Nephron (organoid): ENCODE measurements at regions not wholly inside any gene's neighbourhood (a gene's known extent, or its start where the extent isn't known, plus 50 kb on each side); places are given as distances from the start of the nearest gene placed in this dataset.

Experiments used
- H3K27ac Mint-ChIP-seq, 3 experiments: 2 replicates each; pipeline ENCODE4 v1.8.0; 2020; ENCODE audit warnings: mixed read lengths in 3 of 3, mild to moderate bottlenecking in 2 of 3, moderate library complexity in 1 of 3
- H3K27me3 Mint-ChIP-seq: 2 replicates; pipeline ENCODE4 v1.8.0; 2021; ENCODE audit warnings: low read depth, mild to moderate bottlenecking, moderate library complexity, mixed read lengths
- H3K36me3 Mint-ChIP-seq: 2 replicates; pipeline ENCODE4 v1.8.0; 2020; ENCODE audit warnings: low read depth, mixed read lengths
- H3K4me1 Mint-ChIP-seq: 2 replicates; pipeline ENCODE4 v1.8.0; 2020; ENCODE audit warnings: mixed read lengths
- H3K4me3 Mint-ChIP-seq, 3 experiments: 2 replicates each; pipeline ENCODE4 v1.8.0; 2020; ENCODE audit warnings: mild to moderate bottlenecking in 3 of 3, mixed read lengths in 3 of 3, moderate library complexity in 2 of 3
- H3K9me3 Mint-ChIP-seq: 2 replicates; pipeline ENCODE4 v1.8.0; 2020; ENCODE audit warnings: mixed read lengths
- TF ChIP-seq, protein P1 (sequence below), 3 experiments: fragments of 200-600 bp; sonication (generic); IDR thresholded peaks; one replicate each; pipeline ENCODE4 v1.5.0; 2021; ENCODE audit warnings: antibody characterized with exemption in 3 of 3; ENCODE audit not compliant: unreplicated experiment in 3 of 3

DNA sequence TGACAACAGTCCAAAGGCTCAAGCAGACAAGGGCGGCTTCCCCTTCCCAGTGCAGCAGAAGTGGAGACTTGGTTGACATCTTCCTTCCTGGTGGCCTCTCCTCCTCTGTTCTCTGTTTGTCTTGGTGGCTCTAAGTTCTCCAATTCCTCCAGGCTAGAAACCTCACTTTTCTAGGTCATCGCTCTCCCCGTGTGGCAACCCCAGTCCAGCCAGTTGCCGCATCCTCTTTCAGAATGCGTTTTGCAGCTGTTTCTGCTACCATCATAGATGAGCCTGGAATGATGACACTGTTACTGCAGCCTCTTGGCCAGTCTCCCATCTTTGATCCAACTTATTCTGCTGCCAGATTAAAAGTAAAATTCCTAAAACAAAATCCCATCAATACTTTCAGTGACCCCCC, 201.5 kb downstream of the TRIM29 start:
- H3K4me1 Mint-ChIP-seq: peaks cover 20% of the 10 kb centered on the region
- H3K27ac Mint-ChIP-seq: no peak overlapping the region
- no peaks in the 10 kb centered on the region for H3K9me3 Mint-ChIP-seq
- no peak overlapping the region for H3K4me3 Mint-ChIP-seq
- TF ChIP-seq, protein P1, sequence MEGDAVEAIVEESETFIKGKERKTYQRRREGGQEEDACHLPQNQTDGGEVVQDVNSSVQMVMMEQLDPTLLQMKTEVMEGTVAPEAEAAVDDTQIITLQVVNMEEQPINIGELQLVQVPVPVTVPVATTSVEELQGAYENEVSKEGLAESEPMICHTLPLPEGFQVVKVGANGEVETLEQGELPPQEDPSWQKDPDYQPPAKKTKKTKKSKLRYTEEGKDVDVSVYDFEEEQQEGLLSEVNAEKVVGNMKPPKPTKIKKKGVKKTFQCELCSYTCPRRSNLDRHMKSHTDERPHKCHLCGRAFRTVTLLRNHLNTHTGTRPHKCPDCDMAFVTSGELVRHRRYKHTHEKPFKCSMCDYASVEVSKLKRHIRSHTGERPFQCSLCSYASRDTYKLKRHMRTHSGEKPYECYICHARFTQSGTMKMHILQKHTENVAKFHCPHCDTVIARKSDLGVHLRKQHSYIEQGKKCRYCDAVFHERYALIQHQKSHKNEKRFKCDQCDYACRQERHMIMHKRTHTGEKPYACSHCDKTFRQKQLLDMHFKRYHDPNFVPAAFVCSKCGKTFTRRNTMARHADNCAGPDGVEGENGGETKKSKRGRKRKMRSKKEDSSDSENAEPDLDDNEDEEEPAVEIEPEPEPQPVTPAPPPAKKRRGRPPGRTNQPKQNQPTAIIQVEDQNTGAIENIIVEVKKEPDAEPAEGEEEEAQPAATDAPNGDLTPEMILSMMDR (IDR thresholded peaks at IDR 0.05; ENCODE audit: unreplicated experiment in 3 of 3): no peak
- H3K36me3 Mint-ChIP-seq: no peaks in the 10 kb centered on the region
- H3K27me3 Mint-ChIP-seq: peaks cover 16% of the 10 kb centered on the region

DNA sequence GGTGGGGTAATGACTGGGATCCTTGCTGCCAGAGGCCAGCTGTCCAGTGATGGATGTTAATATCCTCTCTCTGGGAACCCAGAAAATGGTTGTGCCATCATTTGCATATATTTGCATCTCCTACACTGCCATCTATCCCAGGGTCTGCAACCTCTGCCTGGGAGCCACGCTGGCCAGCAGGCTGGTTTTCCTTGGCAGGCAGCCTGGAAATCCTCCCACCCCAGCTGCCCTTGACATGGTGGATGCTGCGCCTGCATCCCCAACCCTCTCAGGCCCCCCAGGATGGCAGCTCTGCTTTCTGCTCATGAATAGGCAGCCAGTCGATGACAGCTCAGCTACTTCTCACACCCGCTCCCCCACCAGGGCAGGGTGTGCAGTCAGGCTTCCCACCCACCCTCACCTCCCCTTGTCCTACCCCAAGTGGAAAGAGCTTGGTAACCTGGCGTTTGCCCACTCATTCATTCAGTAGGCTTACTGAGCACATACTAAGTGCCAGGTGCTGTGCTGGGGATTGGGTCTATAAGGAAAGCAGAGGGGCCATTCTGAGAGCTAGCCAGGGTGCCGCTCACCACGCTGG, 202.5 kb downstream of the TRIM29 start:
- H3K9me3 Mint-ChIP-seq: no peaks in the 10 kb centered on the region
- TF ChIP-seq, protein P1 (IDR thresholded peaks at IDR 0.05; ENCODE audit: unreplicated experiment in 3 of 3): no peak

DNA sequence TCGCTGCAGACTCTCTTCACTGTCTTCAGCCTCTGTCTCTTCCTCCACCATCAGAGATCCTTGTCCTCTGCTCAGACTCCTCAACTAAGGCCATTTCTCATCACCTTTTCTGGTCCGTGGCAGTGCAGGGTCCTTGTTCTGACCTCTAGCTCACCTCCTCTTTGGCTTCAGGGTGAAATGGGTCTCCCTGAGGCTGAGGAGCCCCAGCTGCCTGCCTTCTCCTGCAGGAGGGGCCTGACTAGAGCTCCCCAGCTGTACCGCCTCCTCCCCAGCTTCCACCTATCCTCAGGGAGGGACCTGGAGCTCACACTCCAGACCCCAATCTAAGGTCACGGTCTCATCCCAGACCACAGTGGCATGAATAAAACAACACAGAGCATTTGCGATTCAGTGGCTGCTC, 203.0 kb downstream of the TRIM29 start:
- no peak overlapping the region for H3K27ac Mint-ChIP-seq

More for the DNA sequence above, 202.5 kb downstream of the TRIM29 start:
- H3K4me3 Mint-ChIP-seq: no peak overlapping the region
- H3K27me3 Mint-ChIP-seq: peaks cover 24% of the 10 kb centered on the region
- no peaks in the 10 kb centered on the region for H3K36me3 Mint-ChIP-seq
- H3K4me1 Mint-ChIP-seq: peaks cover 20% of the 10 kb centered on the region
- H3K27ac Mint-ChIP-seq: no peak overlapping the region

DNA sequence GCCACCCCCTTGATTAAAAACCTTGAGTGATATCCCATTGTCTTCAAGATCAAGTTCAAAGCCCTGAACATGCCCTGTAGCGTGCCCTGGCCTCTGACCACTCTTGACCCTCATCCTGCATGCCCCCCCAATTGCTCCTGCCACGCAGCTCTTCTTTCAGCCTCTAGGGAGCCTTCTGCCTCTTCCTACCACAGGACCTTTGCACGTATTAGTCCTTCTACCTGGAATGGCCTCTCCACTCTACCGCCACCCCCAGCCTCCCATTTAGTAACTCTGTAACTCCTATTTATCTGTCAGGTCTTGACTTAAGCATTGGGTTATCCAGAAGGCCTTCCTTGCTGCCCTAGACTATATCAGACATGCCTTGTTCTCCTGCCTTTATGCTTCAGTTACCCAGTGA, 203.6 kb downstream of the TRIM29 start:
- Mint-ChIP-seq H3K9me3 (no peaks in the 10 kb centered on the region), H3K36me3 (no peaks in the 10 kb centered on the region), H3K27me3 (peaks cover 27% of the 10 kb centered on the region), H3K27ac (no peak overlapping the region), H3K4me3 (peak overlapping the region in 1 of 3 experiments; percentile 5), H3K4me1 (peaks cover 20% of the 10 kb centered on the region)
- TF ChIP-seq, protein P1 (IDR thresholded peaks at IDR 0.05; ENCODE audit: unreplicated experiment in 3 of 3): no peak

More for the DNA sequence above, 203.0 kb downstream of the TRIM29 start:
- TF ChIP-seq, protein P1 (IDR thresholded peaks at IDR 0.05; ENCODE audit: unreplicated experiment in 3 of 3): no peak
- Mint-ChIP-seq H3K27me3 (peaks cover 28% of the 10 kb centered on the region), H3K4me1 (peaks cover 20% of the 10 kb centered on the region), H3K4me3 (no peak overlapping the region), H3K9me3 (no peaks in the 10 kb centered on the region), H3K36me3 (no peaks in the 10 kb centered on the region)

DNA sequence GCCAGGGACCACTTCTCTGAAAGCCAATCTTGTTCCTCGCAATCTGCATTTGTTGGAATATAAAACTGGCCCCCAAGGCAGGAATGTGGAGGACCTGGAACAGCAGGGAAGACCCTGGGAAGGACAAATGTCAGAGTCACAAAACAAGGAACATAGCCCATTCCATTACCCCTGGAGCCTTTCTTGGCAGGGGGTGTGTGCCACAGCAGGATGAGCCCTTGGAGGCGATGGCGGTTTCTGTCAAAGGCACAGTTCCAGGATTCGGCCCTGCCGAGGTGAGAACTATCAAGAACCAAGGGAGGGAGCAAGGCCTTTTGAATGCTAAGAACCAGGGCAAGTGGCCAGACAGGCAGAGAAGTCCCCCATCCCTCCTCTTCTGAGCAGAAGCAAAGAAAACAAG, 204.3 kb downstream of the TRIM29 start:
- H3K4me3 Mint-ChIP-seq: no peak overlapping the region
- H3K9me3 Mint-ChIP-seq: no peaks in the 10 kb centered on the region
- TF ChIP-seq, protein P1 (IDR thresholded peaks at IDR 0.05; ENCODE audit: unreplicated experiment in 3 of 3): no peak
- H3K27ac Mint-ChIP-seq: no peak overlapping the region
- peaks cover 27% of the 10 kb centered on the region for H3K27me3 Mint-ChIP-seq
- H3K36me3 Mint-ChIP-seq: no peaks in the 10 kb centered on the region
- H3K4me1 Mint-ChIP-seq: peaks cover 20% of the 10 kb centered on the region

DNA sequence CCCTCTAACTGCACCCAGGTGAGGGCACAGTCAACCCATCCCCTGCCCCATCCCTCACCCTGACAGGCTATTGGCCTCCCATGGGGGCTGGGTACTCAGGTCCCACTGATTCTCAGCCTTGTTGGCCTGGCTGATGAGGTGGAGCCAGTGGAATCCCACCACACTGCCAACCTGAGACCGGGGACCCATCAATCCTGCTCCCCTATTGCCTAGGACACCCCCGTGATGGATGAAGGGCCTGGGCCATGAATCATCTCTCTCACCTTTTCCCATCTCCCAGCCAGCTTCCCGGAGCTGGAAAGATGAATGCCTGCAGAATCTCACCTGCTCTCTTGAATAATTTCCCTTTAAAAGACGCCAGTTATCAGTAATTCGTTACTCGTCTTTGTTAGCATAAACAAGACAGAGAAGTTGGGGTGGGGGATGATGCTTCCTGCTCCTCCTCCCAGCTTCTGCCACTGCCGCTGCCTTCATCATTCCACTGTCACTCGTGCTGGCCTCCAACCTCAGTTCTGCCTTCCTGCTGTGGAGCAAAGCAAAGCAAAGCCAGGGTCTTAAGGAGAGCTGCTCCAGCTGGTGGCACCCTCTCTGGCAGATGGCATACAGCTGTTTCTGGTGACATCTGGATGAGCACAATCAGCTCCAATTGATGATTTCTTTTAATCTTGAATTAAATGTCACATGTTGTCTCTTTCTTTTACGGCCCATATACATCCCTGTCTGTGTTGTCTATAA, 204.0 kb upstream of the NECTIN1 start:
- peaks cover 20% of the 10 kb centered on the region for H3K4me1 Mint-ChIP-seq
- TF ChIP-seq, protein P1 (IDR thresholded peaks at IDR 0.05; ENCODE audit: unreplicated experiment in 3 of 3): no peak
- H3K27me3 Mint-ChIP-seq: peaks cover 28% of the 10 kb centered on the region
- no peaks in the 10 kb centered on the region for H3K36me3 Mint-ChIP-seq
- H3K27ac Mint-ChIP-seq: no peak overlapping the region
- H3K9me3 Mint-ChIP-seq: no peaks in the 10 kb centered on the region
- H3K4me3 Mint-ChIP-seq: no peak overlapping the region
